ENCODE measurements at regions not wholly inside any gene's neighbourhood (a gene's known extent, or its start where the extent isn't known, plus 50 kb on each side); places are given as distances from the start of the nearest gene placed in this dataset.
"Not testable (repeated sequence)": the region's sequence is repeated elsewhere in the genome, so short reads cannot be mapped to it uniquely, and the experiment has no call there.

GRCh38 chr15:85196697-85197096 lies 183.7 kb upstream of the AKAP13 start:
- DNase-seq (ENCODE audit: low spot score): not testable (repeated sequence)

GRCh38 chr15:85197582-85197981 lies 182.8 kb upstream of the AKAP13 start:
- not testable (repeated sequence) for DNase-seq (ENCODE audit: low spot score)

- DNase-seq (ENCODE audit: low spot score): not testable (repeated sequence)
Observed at GRCh38 chr15:85198432-85198831, 182.0 kb upstream of the AKAP13 start.

GRCh38 chr15:85200215-85200614 lies 180.2 kb upstream of the AKAP13 start:
- DNase-seq (ENCODE audit: low spot score): not testable (repeated sequence)

GRCh38 chr15:85201118-85201793 lies 179.1 kb upstream of the AKAP13 start:
- not testable (repeated sequence) for DNase-seq (ENCODE audit: low spot score)

GRCh38 chr15:85204481-85204880 lies 175.9 kb upstream of the AKAP13 start:
- DNase-seq (ENCODE audit: low spot score): not testable (repeated sequence)

GRCh38 chr15:85233791-85234325 lies 146.5 kb upstream of the AKAP13 start:
- not testable (repeated sequence) for DNase-seq (ENCODE audit: low spot score)

- DNase-seq (ENCODE audit: low spot score): not testable (repeated sequence)
Observed at GRCh38 chr15:85234450-85235196, 145.8 kb upstream of the AKAP13 start.

- not testable (repeated sequence) for DNase-seq (ENCODE audit: low spot score)
Observed at GRCh38 chr15:85244056-85244455, 136.3 kb upstream of the AKAP13 start.

- not testable (repeated sequence) for DNase-seq (ENCODE audit: low spot score)
Observed at GRCh38 chr15:85250938-85251542, 129.4 kb upstream of the AKAP13 start.

GRCh38 chr15:85253196-85253915 lies 127.0 kb upstream of the AKAP13 start:
- DNase-seq (ENCODE audit: low spot score): not testable (repeated sequence)

GRCh38 chr15:85254961-85255360 lies 125.4 kb upstream of the AKAP13 start:
- DNase-seq (ENCODE audit: low spot score): not testable (repeated sequence)

- not testable (repeated sequence) for DNase-seq (ENCODE audit: low spot score)
Observed at GRCh38 chr15:85255502-85255901, 124.9 kb upstream of the AKAP13 start.

GRCh38 chr15:85256009-85256997 lies 124.1 kb upstream of the AKAP13 start:
- DNase-seq (ENCODE audit: low spot score): not testable (repeated sequence)

- not testable (repeated sequence) for DNase-seq (ENCODE audit: low spot score)
Observed at GRCh38 chr15:85258062-85258445, 122.3 kb upstream of the AKAP13 start.

- not testable (repeated sequence) for DNase-seq (ENCODE audit: low spot score)
Observed at GRCh38 chr15:85258559-85259209, 121.7 kb upstream of the AKAP13 start.

GRCh38 chr15:85260526-85260925 lies 119.9 kb upstream of the AKAP13 start:
- not testable (repeated sequence) for DNase-seq (ENCODE audit: low spot score)

GRCh38 chr15:85262461-85263055 lies 117.8 kb upstream of the AKAP13 start:
- DNase-seq (ENCODE audit: low spot score): not testable (repeated sequence)

GRCh38 chr15:85263842-85264440 lies 116.5 kb upstream of the AKAP13 start:
- DNase-seq (ENCODE audit: low spot score): not testable (repeated sequence)

All from hematopoietic multipotent progenitor cell treated with erythropoietin and hydrocortisone succinate and interleukin-3 and kit ligand, for 15 days (in vitro differentiated cells).